ENCODE measurements at regions not wholly inside any gene's neighbourhood (a gene's known extent, or its start where the extent isn't known, plus 50 kb on each side); places are given as distances from the start of the nearest gene placed in this dataset.

DNA sequence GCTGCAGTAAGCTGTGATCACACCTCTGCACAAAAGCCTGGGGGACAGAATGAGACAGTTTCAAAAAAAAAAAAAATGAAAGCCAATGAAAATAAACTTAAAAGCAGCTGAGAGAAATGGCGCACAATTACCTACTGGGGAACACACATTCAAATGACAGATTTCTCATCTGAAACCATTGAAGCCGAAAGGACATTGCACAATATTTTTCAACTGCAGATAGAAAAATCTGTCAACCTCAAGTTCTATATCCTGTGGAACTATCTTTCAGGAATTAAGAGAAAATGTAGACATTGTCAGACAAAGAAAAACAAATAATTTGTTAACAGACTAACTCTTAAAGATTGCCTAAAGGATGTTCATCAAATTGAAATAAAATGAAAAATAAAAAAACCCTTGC lies 442.8 kb downstream of the MATN1 start:
- DNase-seq: no peak

DNA sequence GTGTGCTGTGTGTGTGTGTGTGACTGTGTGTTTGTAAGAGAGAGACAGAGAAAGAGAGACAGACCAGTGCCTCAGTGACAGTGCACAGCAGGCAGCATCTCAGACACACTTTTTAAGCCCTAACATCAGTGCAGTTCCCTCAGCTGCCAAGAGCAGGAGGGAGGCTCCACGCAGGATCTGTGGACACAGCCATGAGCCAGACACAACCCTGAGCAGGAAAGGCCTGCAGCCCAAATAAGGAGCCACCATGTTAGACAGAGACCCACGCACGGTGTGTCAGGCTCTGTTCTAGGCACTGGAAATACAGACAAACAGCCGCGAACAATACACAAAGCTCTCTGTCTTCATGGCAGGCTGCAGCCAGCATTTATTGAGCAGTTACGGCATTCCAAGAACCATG lies 445.5 kb downstream of the MATN1 start:
- no peak for DNase-seq

DNA sequence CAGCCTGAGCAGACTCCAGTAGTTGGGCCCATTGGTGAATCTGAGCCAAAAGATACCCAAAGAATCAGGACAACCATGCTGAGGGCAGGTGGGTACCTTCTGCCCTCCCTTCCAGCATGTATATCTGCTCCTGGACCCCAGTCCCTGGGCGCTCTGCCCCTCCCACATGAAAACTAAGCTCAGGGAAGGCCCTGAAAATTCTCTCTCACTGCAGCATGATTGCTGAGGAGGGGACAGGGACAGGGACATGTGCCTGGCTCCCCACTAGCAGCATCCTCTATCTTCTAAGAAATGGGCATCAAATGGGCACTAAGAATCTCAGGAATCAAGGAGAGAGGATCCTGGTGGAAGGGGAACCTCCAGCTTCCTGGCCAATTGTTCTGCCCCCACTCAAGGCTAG lies 446.0 kb downstream of the MATN1 start:
- DNase-seq: no peak

DNA sequence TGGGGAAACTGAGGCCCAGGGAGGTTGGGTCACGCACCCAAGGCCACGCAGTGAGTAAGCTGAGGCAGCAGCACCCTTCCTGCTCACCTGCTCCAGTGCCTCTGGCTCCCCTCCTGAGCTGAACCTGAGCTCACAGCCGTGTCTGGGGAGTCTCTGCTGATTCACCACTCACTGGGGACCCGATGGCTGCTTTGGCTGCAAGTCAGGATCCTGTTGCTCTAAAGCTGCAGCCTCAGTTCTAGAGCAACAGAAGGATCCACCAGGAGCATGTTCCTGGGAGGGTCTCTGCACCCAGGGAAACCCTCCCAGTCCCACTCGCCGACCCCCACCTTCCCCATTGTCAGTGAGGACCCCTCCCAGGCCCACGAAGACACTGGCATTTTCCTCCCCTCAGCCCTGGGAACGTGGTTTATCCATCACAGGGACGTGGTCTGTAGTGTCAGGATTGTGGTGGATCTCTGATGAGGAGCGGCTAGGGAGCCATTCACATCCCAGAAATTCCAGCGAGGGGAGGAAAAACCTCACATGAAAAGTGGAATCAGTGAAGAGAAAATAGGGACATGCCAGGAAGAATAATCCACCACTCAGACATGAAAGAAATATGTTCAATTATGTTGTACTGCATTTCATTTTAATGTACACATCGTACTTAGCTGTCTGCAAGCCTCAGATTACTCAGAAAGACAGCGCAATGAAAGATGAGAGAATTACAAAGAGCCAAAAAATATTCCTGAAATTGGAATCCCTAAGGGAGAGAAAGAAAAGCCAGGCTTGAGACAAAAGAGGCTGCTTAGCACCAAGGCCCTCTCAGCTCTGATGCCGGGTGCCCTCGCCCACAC lies 447.2 kb downstream of the MATN1 start:
- DNase-seq: no peak

DNA sequence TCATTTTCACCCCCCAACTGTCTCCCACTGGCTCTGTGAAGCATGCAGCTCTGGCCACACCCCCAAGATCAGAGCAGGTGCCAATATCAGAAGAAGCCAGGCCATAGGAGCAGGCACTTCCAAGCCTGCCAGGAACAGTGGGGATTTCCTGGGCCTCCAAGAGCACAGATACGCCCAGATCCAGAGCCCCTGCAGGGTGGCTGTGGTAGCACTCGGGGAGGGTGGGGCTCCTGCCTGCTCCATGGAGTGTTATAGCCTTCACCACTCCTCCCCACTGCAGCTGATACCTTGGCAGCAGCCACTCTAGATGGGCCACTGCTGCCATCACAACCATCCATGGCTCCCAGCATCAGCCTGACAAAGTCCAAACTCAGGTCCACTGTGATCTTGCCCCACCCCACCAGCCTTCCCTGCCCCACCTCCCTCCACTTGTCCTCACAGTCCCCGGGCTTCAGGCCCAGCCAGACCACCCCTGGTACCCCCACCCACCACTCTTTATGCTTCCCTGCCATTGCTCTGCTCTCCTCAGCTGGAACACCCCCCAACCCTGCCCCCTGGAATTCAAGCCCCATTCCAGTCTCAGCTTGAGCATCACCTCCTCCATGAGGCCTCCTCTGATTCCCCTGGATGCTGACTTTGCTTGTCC lies 448.3 kb downstream of the MATN1 start:
- peak in 1 of 2 experiments; percentile 28 for DNase-seq

DNA sequence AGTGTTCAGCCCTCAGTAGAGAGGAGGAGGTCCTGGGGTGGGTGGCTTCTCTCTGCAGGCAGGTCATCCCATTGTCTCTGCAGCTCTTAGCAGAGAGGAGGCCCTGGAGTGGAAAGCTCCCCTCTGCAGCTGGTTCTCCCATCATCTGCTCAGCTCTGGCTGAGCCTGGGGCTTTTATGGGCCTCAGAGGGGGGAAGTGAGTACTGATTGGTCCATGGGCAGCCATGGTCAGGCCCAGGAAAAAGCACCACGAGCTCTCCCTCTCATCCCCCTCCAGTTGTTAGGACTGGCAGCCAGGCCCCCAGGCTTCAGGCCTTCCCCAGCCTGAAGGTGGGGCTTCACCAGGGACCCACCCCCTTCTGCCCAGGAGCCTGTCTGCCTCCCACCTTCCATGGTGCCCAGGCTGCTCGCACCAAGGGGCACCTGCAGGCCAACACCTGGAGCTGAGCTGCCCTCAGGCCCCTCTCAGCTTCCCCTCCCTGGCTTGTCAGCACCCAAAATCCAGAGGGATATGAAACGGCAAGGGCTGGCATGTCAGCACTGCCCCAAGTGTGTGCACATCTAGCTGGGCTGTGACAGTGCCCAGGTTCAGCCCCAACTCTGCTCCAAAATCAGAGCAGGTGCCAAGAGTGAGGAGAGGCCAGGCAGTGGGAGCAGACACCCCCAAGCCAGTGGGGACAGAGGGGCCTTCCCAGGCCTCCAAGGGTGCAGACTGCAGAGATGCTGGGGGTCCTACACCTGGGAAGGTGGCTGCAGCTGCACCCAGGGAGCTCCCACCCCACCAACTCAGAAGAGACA lies 449.0 kb downstream of the MATN1 start:
- no peak for DNase-seq

DNA sequence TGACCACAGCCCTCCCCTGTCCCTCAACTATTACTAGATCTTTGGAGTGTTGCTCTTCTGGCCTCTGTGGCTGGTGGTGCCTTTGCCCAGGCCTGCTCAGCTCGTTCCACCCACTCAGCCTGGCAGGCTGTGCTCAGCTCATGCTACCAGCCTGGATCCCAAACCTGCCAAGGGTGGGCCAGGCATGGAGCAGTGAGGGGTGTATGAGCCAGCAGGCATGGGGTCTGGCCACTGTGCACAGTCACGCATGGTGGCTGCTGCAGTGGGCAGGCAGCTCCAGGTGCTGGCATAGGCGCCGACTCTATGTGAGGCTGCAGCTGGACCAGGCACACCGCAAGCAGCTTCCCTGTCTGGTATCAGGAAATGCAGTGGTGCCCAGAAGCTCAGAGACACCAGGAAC lies 449.9 kb downstream of the MATN1 start:
- no peak for DNase-seq

DNA sequence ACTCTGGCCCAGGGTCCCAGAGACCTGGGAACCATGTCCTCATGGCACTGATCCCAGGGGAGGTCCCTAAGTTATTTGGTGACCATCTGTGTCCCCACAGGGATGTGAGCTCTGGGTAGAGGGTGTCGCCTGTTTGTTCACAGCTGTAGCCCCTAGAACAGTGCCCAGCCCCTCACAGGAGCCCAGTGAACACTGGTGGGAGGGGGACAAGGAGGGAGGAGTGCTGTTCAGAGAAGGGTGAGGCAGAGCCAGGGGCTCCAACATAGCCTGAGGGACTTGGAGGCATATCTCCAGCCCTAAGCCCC lies 450.4 kb downstream of the MATN1 start:
- no peak for DNase-seq

DNA sequence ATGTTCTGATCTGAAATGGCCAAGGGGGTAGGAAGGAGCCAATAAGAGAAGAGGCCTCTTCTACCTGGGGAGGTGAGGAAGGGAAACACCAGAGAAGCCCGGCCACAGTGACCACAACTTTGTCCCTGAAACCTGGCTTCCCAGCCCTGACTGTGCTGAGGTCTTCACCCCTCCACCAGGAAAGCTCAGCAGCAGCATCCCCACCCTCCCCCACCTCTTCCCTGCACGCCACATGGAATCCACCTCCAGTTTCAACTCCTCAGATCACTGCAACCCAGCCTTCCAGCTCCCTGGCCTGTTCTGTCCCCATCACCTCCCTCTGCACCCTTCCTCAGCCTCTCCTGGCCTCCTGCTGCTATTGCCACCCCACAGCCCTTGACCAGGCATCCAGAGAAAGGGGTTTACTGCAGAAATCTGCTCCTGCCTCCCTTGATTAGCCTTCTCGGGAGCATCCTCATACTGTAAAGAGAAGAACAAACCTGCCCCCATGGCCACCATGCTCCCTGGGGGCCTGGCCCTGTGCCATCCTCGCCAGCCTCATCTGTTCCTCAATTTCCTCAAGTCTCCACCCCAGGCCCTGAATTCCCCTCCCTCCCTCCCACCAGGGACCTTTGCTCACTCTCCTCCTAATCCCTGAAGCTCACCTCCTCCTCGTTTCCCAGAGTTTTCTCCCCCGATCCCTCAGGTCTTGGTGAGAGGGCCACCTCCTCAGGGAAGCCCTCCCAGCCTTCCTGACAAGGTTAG lies 450.9 kb downstream of the MATN1 start:
- DNase-seq: no peak

DNA sequence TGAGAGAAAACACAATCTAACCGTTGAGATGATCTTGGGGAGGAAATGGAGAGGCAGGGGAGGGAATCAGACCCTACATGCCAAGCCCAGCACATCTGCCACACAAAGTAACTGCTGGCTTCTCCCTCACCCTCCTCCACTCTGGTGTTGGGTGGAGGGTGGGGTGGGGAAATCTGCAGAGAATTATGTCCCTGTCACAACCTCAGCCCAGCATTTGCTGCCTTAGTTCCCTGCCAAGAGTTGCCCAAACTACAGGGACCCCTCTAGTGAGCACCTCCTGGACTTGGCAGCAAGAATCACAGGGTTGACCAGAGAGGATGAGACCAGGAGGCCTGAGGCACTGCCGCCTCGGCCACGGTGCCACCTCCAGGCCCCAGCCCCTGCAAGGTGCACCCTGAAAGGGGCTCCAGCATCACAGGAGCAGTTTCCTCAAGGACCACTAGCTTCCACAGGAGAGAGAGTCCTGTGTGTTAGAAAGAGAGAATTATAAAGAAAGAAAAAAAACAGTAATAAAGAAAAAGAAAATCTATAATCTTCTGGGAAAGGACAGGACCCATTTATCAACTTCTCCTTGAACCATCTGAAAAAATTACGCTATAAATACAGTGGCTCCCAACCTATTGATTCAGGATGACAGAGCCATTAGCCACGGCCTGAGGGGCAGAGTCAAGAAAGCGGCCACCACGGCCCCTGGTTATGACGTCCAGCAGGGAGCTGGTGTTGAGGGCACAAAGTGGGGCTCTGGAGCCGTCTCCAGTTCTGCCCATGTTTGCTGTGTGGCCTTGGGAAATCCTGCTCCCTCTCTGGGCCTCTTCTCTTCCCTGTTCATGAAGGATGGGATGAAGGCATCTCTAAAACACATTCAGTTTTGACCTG lies 451.7 kb downstream of the MATN1 start:
- DNase-seq: no peak

DNA sequence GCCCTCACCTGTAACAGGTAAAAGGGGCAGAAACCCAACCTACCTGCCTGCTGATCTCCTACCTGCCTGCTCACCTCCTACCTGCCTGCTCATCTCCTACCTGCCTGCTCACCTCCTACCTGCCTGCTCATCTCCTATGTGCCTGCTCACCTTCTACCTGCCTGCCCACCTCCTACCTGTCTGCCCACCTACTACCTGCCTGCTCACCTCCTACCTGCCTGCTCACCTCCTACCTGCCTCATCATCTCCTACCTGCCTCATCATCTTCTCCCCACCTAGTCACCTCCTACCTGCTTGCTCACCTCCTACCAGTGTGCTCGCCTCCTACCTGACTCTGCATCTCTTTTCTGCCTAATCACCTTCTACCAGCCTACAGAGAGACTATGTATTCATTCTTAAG lies 452.9 kb downstream of the MATN1 start:
- no peak for DNase-seq

DNA sequence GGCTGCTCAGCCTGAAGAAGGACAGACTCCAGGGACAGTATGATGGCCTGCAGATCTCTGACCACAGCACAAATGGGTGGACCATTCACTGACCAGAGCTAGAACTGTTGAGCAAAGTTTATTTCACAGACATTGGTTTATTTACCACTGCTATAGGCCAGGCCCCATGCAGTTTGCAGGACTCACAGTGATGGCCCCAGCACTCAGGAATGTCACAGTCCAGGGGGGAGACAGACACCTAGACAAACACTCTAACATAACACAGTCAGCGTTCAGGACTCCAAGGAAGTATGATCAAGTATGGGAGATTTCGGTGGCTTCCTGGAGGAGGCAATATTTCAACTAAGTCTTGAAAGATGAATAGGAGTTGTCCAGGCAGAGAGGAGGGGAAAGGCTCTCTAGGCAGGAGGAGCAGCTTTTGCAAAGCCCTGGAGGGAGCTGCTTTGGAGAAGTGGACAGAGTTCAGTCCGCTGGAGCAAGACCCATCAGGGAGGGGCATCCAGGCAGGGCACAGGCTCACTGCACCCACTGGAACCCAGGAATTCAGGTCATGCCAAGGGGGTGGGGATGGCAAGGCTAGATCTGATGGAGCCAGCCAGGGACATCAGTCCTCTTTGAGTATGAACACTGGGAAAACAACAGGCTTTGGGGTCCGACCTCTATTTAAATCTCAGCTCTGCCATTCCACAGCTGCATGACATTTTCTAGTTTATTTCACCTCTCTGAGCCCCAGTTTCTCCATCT lies 454.3 kb downstream of the MATN1 start:
- no peak for DNase-seq

DNA sequence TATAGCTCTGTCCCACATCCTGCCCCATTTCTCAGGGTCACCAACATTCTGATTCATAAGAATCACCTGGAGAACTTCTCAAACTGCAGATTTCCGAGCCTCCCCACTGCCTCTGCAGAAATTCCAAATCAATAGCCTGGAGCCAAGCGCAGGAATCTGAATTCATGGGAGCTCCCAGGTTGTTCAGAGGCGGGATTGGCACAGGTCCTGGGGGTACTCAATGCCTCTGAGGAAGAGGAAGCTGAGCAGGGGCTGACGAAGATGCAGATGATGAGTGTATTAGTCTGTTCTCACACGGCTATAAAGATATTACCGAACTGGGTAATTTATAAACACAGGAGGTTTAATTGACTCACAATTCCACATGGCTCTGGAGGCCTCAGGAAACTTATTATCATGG lies 455.5 kb downstream of the MATN1 start:
- DNase-seq: no peak

DNA sequence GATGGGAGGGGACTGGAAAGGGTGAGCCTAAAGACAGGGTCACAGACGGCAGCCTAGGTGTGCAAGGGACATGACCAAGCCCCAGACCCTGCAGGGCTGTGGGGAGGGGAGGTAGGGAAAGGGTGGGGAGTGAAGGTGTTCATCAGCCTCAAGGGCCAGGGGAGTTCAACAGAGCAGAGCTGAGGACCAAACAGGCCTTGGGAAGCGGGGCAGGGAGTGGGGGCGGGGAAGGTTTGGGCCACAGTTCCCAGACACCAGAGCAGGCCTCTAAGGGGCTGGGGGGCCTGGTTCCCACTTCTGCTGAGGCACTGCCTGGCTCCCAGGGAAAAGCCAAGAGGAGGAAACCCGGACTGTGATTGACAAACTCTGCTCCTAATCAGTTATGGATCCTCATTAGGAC lies 456.3 kb downstream of the MATN1 start:
- DNase-seq: no peak

DNA sequence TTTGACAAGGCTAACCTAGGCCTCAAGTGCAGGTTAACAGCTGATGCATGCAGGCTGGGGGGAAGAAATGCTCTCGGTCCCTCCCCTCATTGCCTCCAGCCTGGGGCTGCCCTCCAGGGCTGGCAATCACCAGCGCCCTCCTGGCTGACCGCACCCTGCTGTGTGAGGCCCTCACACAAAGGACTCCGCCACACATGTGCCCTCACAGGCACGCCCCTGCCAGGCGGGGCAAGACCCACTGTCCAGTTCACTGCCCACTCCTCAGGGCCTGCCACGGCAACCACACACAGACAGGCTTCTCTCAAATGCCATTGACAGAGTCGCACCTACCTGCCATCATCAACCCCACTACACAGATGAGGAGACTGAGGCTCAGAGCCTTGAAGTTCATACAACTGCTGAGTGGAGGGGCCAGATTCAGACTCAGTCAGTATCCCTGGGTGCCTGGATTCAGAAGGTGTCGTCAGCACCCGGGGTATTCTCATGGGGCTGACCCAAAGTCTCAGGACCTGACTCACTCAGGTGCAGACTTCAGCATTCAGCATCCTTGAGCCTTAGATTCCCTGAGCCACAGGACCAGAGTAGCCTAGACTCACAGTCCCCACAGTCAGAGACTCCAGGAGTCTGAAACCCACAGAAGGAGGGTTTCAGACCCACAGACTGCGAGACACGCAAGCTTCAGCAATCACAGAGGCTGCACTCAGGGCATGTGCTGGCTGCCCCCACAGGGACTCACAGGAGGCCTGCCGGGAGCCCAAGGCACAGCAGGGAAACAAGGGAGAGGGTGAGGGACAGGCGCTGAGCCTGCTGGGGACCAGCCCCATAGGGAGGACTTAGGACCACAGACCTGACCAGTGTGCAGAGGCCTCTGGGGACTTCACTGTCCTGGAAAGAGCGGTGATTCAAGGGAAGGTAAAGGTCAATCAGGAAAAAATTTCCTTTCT lies 458.0 kb downstream of the MATN1 start:
- DNase-seq: no peak

DNA sequence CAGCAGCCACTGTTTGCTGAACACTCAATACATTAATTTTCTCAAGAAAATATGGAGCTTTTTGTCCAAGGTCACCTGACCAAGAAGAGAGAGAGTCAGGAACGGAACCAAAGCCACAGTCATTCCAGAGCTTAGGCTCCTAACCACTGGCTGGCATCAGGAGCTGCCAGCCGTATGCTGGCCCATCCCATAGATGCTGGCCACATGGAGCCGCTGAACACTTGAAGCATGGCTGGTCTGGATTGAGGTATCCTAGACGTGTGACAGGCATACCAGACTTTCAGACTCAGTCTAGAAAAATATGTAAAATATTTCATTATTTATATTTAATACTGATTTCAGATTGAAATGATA lies 458.7 kb downstream of the MATN1 start:
- DNase-seq: no peak

DNA sequence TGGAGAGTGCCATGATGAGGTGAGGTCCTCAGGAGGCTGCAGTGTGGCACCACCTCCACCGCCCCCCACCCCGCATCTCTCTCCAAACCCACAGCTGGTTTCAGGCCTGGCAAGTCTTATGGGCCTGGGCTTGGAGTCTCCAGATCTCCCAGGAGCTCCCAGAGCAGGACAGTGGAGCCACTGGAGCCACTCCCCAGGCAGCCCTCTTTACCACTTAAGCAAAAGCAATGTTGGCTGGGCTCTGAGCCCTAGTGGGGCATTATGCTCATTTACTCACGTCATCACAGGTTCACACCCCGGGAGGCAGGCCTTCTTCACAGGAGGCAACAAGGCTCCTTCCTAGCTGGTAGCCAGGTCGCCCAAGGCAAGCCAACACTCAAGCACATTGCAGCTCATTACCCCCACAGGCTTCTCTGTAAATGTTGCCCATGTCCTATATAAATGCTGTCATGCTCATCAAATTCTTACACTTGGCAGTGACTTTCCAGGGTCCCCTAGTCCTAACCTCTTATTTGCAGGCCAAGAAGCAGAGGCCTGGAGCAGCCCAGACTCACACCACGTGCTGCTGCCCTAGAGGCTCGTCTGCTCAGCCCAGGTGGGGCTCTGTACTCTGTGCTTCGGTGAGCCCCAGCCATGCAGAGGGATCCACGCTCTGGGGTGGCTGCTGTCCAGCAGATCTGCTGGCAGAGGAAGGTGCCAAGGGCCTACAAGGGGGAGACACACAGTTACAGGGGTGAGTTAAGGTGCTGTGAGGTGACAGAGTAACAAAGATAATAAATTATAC lies 459.3 kb downstream of the MATN1 start:
- DNase-seq: no peak

DNA sequence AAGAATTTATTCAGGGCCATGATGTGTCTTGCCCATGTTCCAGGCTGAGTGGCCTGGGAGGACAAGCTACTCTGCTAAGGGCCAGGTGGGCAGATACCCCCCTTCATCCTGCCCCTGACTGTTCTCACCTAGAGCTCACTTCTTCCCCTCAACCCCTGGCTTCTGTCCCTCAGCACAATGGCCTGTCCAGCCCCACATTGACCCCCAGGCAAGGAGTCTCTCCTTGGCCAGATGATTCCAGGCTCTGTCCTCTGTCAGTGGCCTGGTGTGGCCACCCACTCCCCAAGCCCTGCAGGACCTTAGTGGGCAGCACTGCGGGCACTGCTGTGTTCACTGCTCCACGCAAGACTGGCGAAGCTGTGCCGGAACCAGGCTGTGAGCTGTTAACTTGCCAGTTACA lies 460.0 kb downstream of the MATN1 start:
- no peak for DNase-seq

DNA sequence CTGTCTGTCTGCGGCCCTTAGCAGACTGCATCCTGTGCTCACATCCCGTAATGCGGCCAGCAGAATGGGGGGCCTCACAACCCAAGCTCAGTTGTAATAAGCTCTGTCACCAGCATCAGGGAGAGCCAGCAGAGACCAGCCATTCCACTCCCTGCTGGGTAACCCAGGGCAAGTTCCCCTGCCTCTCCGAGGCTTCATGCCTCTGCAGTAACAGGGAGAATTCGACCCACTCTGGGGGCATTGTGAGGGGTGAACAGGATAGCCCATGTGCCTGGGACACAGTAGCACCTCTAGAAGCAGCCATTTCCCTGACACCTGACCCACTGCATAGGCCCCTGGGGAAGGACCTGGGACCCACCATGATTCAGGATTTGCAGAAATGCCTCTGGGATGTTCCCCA lies 461.2 kb downstream of the MATN1 start:
- no peak for DNase-seq

DNA sequence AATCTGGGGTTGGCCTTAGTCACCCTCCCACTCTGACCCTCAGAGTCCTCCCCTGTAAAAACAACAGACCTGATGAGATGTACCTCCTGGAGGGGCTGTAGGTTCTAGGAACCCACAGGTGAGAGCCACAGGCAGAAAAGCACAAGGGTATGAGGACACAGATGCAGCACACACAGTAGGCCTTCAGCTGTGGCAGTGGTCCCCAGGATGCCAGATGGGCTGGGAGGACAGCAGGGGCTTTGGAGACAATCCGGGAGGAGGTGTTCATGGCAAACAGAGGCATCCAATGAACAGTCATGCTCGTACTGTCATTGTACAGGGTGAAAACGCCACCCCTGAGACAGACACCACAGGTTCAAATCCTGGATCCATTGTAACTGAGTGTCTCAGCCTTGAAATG lies 463.1 kb downstream of the MATN1 start:
- no peak for DNase-seq
